B cell (primary cell): ENCODE measurements at regions not wholly inside any gene's neighbourhood (a gene's known extent, or its start where the extent isn't known, plus 50 kb on each side); places are given as distances from the start of the nearest gene placed in this dataset.

ENCODE experiments used
- ATAC-seq: fragments of 200-7000 bp; cut with Tn5 transposase; one replicate; pipeline ENCODE4 v1.10.0; 2021; ENCODE audit warnings: low read depth, mild to moderate bottlenecking, moderate number of reproducible peaks, moderate library complexity
- CTCF ChIA-PET: fragments of 350-600 bp; sonication (Branson Sonifier 250); formaldehyde crosslinking; loops from one replicate; lab custom pipeline; 2021; ENCODE audit warnings: antibody characterized with exemption, inconsistent platforms; lab: Charles Lee
- POLR2A ChIA-PET: fragments of 350-600 bp; sonication (Branson Sonifier 250); formaldehyde crosslinking; loops from one replicate; lab custom pipeline; 2021; ENCODE audit warnings: antibody characterized with exemption; lab: Charles Lee
- DNase-seq: peaks from one replicate; pipeline ENCODE4 v3.0.0; 2013
- H2AFZ ChIP-seq: 2 replicates; pipeline ENCODE4 v1.6.1; 2012; ENCODE audit warnings: mild to moderate bottlenecking, low read depth, low read length; ENCODE audit not compliant: insufficient read depth, poor library complexity, severe bottlenecking
- H3K27ac ChIP-seq, 2 donors: 1 replicate in 1 of 2; 2 replicates in 1 of 2; pipeline ENCODE4 v1.5.1; 2012 to 2013; ENCODE audit warnings: low read length in 2 of 2, mild to moderate bottlenecking in 2 of 2, moderate library complexity in 1 of 2
- H3K27me3 ChIP-seq, 4 experiments: fragments of 200-600 bp in 1 of 4; sonication (generic) in 1 of 4; replicated peaks in 1 of 4; 1 replicate in 2 of 4; 2 replicates in 2 of 4; pipeline versions ENCODE4 v1.6.1 to v1.7.0; 2013 to 2016; ENCODE audit warnings: low read length in 3 of 4, mild to moderate bottlenecking in 2 of 4, mixed read lengths in 1 of 4, moderate library complexity in 1 of 4; ENCODE audit not compliant: insufficient read depth in 4 of 4, control insufficient read depth in 3 of 4; ENCODE audit errors: control extremely low read depth in 1 of 4
- H3K36me3 ChIP-seq, 2 experiments: replicated peaks in 1 of 2; 1 replicate in 1 of 2; 2 replicates in 1 of 2; pipeline versions ENCODE4 v1.6.1 to v1.7.1; 2013; ENCODE audit warnings: low read length in 1 of 2; ENCODE audit not compliant: insufficient read depth in 2 of 2, control insufficient read depth in 1 of 2; ENCODE audit errors: control extremely low read depth in 1 of 2, extremely low read depth in 1 of 2
- H3K4me1 ChIP-seq, 2 donors: fragments of 200-600 bp in 1 of 2; sonication (generic) in 1 of 2; 1 replicate in 1 of 2; 2 replicates in 1 of 2; pipeline versions ENCODE4 v1.5.1 to v1.6.1; 2013 to 2017; ENCODE audit warnings: low read length in 2 of 2; ENCODE audit not compliant: control insufficient read depth in 2 of 2, insufficient read depth in 2 of 2
- H3K4me2 ChIP-seq: replicated peaks from 2 replicates; pipeline ENCODE3; 2012; ENCODE audit warnings: mild to moderate bottlenecking, low read depth, low read length; ENCODE audit not compliant: poor library complexity, severe bottlenecking
- H3K4me3 ChIP-seq, 5 experiments: fragments of 200-600 bp in 1 of 5; sonication (generic) in 1 of 5; 1 replicate in 3 of 5; 2 replicates in 2 of 5; pipeline versions ENCODE4 v1.5.1 to v1.7.0; 2011 to 2016; ENCODE audit warnings: low read length in 4 of 5, mild to moderate bottlenecking in 4 of 5, low read depth in 2 of 5, control low read depth in 1 of 5, moderate library complexity in 1 of 5; ENCODE audit not compliant: insufficient read depth in 1 of 5; ENCODE audit errors: control extremely low read depth in 1 of 5, extremely low read depth in 1 of 5
- H3K79me2 ChIP-seq: fragments of 200-600 bp; sonication (generic); one replicate; pipeline ENCODE4 v1.6.0; 2016; ENCODE audit warnings: low read length; ENCODE audit not compliant: control insufficient read depth, insufficient read depth
- H3K9ac ChIP-seq: fragments of 200-600 bp; sonication (generic); 2 replicates; pipeline ENCODE4 v1.6.1; 2017; ENCODE audit warnings: mild to moderate bottlenecking, low read length, moderate library complexity
- H3K9me3 ChIP-seq, 3 donors: one replicate each; pipeline versions ENCODE4 v1.6.1 to v1.7.1; 2013; ENCODE audit warnings: low read length in 2 of 3; ENCODE audit not compliant: control insufficient read depth in 2 of 3, insufficient read depth in 1 of 3; ENCODE audit errors: control extremely low read depth in 1 of 3
- H4K20me1 ChIP-seq: 2 replicates; pipeline ENCODE4 v1.6.0; 2012; ENCODE audit warnings: mild to moderate bottlenecking, low read length; ENCODE audit not compliant: insufficient read depth, control insufficient read depth, poor library complexity, severe bottlenecking
- H3K27ac Mint-ChIP-seq: one replicate; pipeline ENCODE4 v1.8.0; 2021; ENCODE audit warnings: mixed read lengths
- H3K27me3 Mint-ChIP-seq: one replicate; pipeline ENCODE4 v1.8.0; 2021; ENCODE audit warnings: mixed read lengths
- H3K4me1 Mint-ChIP-seq: one replicate; pipeline ENCODE4 v1.8.0; 2021; ENCODE audit warnings: mixed read lengths
- H3K4me3 Mint-ChIP-seq: one replicate; pipeline ENCODE4 v1.8.0; 2021; ENCODE audit warnings: mixed read lengths
- H3K9me3 Mint-ChIP-seq: one replicate; pipeline ENCODE4 v1.8.0; 2022; ENCODE audit warnings: mixed read lengths; ENCODE audit not compliant: insufficient read depth
- CTCF ChIP-seq: fragments of 200-600 bp; IDR thresholded peaks from one replicate; pipeline ENCODE4 v1.8.0; 2022; ENCODE audit warnings: antibody characterized with exemption, mild to moderate bottlenecking
- EZH2 ChIP-seq: IDR thresholded peaks from 2 replicates; pipeline ENCODE4 v1.6.1; 2012; ENCODE audit warnings: borderline replicate concordance, low read depth, mild to moderate bottlenecking, moderate library complexity, low read length; ENCODE audit not compliant: insufficient read depth, poor library complexity, severe bottlenecking
- WGBS: methylation state at CpG from one replicate; pipeline ENCODE4 v1.1.5; 2013; ENCODE audit warnings: missing lambda C conversion rate; ENCODE audit not compliant: insufficient coverage; 5-methylcytosine and 5-hydroxymethylcytosine counted together
- intact Hi-C: fragments of 100-400 bp; cut with micrococcal nuclease; formaldehyde crosslinking; loops from one replicate; pipeline ENCODE4 v1.10.0; 2022

DNA sequence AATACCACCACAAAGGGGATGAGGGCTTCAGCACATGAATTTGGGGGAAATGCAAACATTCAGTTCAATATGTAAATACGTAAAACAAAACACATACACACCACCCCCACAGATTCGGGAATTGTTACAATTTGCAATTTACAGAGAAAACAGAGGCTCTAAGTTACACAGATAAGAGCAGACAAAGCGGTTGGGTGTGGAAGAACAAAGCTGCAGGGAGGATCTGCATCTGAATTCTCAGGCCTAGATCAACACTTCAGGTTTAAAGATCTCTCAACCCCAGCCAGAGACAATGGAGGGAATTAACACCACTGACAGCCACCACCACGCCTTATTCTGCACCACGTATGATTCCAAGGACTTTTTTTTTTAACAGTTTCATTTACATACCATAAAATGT, 375.5 kb downstream of the BCL11B start:
- H3K4me1 ChIP-seq: no peaks in the 10 kb centered on the region
- 100% methylated on average over 2 of the region's 5 CpGs for WGBS

More for the DNA sequence above, 375.5 kb downstream of the BCL11B start:
- Mint-ChIP-seq H3K4me3 (no peak overlapping the region), H3K27ac (no peak overlapping the region), H3K27me3 (no peaks in the 10 kb centered on the region), H3K9me3 (peaks cover 8% of the 10 kb centered on the region), H3K4me1 (no peaks in the 10 kb centered on the region)
- Histone ChIP-seq H4K20me1 (no peaks in the 10 kb centered on the region), H3K27me3 (no peaks in the 10 kb centered on the region), H3K4me2 (no peak overlapping the region), H3K4me3 (no peak overlapping the region), H3K79me2 (no peaks in the 10 kb centered on the region), H3K27ac (no peak overlapping the region), H3K9me3 (peaks cover 0 to 60% (median 0%) of the 10 kb centered on the region in 3 donors), H2AFZ (no peak overlapping the region), H3K36me3 (no peaks in the 10 kb centered on the region), H3K9ac (no peak overlapping the region)
- intact Hi-C loops: no loop called here
- ATAC-seq (no peak), DNase-seq (no peak)
- POLR2A ChIA-PET: no interaction called here
- CTCF ChIA-PET: no interaction called here
- TF ChIP-seq EZH2: no peak
- no peak for TF ChIP-seq CTCF
